Nucleus accumbens (tissue), 56 donors: ENCODE measurements at regions not wholly inside any gene's neighbourhood (a gene's known extent, or its start where the extent isn't known, plus 50 kb on each side); places are given as distances from the start of the nearest gene placed in this dataset.

Experiments used
- DNase-seq, 56 donors: peaks; one replicate each; lab custom pipeline; 2025; lab: John Stamatoyannopoulos, UW

DNA sequence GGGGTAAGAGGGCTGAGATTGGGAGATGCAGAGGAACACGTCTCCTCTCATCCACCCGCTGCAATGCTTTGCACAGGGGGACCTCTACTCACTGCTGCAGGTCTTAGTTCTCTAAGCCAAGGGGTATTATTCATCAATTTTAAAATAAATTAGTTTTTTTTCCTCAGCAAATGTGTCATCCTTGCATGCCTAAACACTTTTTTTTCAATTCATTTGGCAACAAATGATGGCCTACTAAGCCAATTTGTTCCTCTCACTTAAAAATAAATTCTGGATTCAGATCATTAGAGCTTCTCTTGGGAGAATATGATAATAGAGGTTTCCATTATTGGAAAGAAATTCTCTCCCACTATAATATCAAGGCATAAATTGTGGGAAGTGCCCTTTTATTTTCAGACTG, 338.3 kb downstream of the IRX1 start:
- DNase-seq = no peak

DNA sequence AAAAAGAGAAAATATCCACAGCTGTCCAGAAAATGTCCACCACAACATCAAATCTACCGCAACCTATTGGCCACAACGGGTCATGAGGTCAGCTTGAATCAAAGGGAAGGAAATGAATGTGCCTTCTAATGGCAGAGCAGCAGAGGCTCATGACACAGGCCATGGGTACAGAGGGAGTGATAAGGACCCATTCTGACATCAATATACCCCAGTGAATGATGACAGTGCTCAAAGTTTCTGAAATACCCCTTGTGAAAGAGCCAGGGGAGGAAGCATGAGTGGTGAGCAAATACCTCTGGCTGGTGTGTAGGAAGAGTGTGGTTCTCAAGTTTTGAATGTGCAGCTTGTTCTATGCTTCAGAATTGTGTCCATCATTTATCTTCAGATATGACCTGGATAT, 348.2 kb downstream of the IRX1 start:
- DNase-seq = no peak

DNA sequence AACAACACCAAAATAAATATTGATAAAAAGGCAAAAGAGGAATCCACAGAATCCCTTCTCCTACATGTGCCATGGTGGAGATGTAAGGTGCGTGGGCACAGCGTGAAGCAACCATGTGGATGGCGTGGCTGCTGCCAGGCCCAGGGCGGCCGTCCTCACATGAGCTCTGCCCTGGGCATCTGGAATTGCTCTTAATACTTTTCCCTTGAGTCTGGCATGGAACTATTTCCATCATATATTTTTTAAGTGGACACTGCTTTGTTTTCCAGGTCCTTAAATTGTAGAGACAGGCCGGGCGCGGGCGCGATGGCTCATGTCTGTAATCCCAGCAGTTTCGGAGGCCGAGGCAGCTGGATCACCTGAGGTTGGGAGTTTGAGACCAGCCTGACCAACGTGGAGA, 349.3 kb downstream of the IRX1 start:
- no peak for DNase-seq

GRCh38 chr5:3948838-3949237, 353.2 kb downstream of the IRX1 start:
- DNase-seq = no peak

GRCh38 chr5:3954199-3954598, 358.6 kb downstream of the IRX1 start:
- DNase-seq = no peak

GRCh38 chr5:3954633-3955032, 359.0 kb downstream of the IRX1 start:
- DNase-seq = no peak

- no peak for DNase-seq
These were observed 362.0 kb downstream of the IRX1 start for GRCh38 chr5:3957658-3958057.

GRCh38 chr5:3958389-3958788, 362.8 kb downstream of the IRX1 start:
- no peak for DNase-seq

- DNase-seq = no peak
These were observed 366.5 kb downstream of the IRX1 start for GRCh38 chr5:3962113-3962512.

GRCh38 chr5:3963652-3964051, 368.0 kb downstream of the IRX1 start:
- DNase-seq = no peak

DNA sequence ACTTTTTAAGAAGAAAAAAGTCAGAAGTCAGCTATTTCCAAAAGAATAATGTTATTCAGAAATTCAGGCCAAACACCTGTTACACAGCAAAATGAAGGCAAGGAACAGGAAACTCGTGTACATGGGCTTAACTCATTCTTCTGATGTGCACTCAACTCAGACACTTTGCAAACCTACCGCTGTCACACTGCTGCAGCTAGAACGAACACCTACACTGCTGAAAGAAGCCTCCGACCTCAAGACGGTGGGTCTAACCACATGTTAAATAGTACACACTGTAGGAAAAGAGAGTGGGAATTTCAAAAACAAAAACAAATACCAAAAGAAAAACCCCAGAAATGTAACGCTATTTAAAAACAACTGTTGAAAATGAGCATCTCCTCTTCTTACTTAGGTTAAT, 384.5 kb downstream of the IRX1 start:
- DNase-seq = no peak

DNA sequence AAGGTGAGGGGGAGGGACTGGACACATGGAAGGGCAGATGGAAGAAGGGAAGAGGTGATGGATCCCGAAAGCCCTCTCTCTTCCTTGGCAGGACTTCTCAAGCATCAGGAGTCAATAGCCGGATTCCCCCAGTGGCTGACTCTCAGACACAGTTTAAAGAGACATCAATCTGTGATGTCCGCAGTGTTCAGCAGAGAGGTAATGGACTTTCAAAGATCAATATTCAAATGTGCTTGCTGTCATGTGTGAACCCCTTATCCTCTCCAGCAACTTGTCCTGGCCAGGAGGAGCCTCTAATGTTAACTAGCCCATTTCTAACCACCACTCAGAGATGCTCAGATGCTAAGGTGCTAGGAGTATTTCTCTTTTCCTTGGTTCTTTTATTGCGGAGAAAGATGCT, 392.2 kb downstream of the IRX1 start:
- no peak for DNase-seq

GRCh38 chr5:3993856-3994473, 398.3 kb downstream of the IRX1 start:
- DNase-seq = no peak

DNA sequence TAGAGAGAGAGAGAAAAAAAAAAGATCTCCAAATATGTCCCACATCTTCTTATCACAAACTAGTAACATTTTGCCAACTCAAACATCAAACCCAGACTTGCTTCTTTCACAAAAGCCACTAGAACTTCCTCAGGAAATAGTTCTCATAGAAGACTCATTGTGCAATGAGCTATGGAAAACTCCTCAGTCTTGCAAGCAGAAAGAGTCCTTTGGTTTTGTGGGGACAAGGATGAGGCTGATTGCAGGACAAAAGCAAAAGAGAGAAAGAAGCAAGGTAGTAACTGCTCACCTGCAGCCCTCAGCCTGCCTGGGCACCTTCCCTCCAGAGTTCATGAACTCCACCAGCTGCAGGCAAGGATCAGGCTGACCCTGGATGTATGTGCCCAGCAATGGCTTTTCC, 399.0 kb downstream of the IRX1 start:
- no peak for DNase-seq

DNA sequence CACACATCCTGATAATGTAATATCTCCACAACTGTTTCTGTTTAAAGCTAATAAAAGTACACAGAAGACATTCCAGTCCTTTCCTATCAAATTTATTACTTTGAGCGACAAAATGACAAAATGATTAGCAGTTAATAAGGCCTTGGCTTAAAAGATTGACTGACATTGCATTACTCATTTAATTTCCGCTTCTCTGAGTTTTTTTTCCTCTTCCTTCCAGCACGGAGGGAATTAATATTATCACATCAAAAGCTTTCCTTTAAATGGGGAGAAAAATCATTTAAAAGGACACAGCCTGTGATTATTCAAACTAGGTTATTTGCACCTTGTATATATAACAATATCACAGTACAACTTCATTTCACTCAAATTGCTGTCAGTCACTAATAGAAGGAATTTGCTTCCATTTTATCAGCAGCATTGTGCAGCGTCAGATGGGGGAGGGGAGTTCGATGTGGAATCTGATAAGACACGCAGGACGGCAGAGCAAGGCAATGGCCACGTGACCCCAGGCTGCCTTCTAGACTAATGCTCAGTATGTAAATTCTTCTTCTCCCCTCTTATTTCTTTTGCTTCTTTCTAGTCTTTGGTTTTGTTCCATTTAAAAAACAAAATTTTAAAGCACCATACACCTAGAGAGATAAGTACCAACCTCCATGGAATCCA, 400.5 kb downstream of the IRX1 start:
- DNase-seq = no peak

GRCh38 chr5:3996707-3997336, 401.2 kb downstream of the IRX1 start:
- DNase-seq = no peak

DNA sequence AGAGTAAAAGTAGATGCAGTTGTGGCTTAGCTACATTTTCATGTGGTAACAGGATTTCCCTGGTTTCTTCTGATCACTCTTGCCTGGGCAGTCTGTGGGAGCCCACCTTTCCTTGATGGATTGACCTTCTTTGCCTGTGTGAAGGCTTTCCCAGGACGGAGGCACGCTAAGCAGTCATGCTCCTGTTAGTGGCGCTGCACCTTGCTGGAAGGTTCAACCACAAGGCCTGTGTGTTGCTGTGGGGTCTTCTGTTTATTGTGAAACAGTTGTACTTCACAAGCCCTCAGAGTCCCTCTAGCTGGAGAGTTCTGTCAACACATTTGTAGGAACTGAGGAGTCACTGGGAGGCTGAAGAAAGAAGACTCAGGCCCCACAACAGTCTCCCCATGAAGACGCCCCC, 402.0 kb downstream of the IRX1 start:
- no peak for DNase-seq

DNA sequence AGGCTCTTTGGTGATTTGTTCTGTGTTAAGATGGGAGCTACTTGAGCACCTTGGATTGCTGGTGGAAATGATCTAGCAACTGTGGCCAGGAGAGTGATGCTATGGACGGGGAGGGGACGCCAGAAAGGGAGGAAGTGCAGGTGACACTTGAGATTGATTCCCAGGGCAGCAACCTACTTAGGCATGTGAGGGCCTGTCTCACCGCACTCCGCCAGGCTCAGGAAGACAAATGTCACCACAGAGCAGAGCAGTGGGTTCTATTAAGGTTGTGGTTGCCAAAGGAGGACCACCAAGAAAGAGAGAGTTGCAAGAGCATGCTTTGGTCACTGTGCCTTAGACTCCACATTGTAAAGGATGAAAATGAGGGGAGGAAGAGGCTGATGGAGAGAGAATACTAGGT, 404.3 kb downstream of the IRX1 start:
- no peak for DNase-seq

- no peak for DNase-seq
These were observed 405.4 kb downstream of the IRX1 start for GRCh38 chr5:4001004-4001403.

DNA sequence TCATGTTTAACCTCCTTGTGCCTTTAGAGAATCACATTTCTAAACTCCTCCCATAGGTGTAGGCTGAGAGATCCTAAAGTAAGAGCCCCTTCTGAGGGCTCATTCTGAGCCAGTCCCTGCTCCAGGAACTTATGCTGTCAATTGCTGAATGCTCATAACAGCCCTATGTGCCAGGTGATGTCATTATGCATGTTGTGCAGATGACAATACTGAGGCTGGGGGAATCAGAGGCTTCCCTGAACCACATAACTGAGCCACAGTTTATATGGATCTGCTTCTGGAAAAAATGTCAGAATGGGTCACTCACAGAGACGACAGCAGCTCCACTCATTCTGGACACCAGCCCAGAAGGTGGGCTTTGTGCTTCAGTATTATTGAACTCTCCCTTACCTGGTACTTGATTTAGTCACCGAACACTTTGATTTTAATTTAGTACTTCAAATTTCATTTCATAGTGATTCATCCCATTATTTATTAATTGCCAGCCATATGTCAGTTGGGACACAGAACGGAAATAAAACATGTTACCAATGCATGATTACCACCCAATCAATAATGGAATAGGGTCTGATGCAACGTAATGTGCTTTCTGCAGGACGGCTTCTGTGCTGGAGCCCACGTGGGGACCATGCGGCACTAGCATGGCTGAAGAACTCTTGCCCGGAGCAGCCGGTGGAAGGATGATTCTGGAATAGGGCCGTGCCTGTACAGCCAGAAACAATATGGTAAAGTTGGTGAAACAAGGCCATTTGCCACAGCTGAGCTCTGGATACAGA, 406.3 kb downstream of the IRX1 start:
- DNase-seq = no peak

DNA sequence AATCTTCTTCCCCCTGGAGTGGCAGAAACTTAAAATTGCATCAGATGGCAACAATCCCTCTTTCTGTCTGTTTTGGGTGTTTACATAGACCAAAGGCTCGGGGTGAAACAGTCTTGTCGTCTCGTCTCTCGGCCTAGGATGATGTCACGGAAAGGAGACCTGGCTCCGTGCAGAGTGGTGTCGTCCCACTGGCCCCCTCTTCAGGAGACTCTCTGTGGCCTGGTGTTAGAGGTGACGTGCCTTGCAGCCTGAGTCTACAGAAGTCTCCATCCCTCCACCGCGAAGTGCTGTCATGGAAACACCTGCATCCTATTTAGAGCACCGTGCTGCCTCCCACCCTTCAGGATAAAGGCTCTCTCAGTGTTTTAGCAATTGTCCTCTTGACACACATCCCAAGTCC, 409.7 kb downstream of the IRX1 start:
- DNase-seq = no peak

- DNase-seq = no peak
These were observed 411.4 kb downstream of the IRX1 start for GRCh38 chr5:4007001-4007400.
